ENCODE measurements at regions not wholly inside any gene's neighbourhood (a gene's known extent, or its start where the extent isn't known, plus 50 kb on each side); places are given as distances from the start of the nearest gene placed in this dataset.

GRCh38 chr2:83072767-83073166, 1386.3 kb downstream of the SUCLG1 start:
- no peaks in the 10 kb centered on the region for H3K9me3 ChIP-seq (ENCODE audit: control insufficient read depth, low read length, poor library complexity, severe bottlenecking)
- ATAC-seq = no peak
- H3K27ac Mint-ChIP-seq = no peak overlapping the region
- DNase-seq = no peak
- no peaks in the 10 kb centered on the region for H3K36me3 Mint-ChIP-seq (ENCODE audit: low read depth)
- H3K4me1 Mint-ChIP-seq = no peaks in the 10 kb centered on the region
- no peak overlapping the region for H3K4me3 Mint-ChIP-seq
- no peaks in the 10 kb centered on the region for H3K27me3 Mint-ChIP-seq

DNA sequence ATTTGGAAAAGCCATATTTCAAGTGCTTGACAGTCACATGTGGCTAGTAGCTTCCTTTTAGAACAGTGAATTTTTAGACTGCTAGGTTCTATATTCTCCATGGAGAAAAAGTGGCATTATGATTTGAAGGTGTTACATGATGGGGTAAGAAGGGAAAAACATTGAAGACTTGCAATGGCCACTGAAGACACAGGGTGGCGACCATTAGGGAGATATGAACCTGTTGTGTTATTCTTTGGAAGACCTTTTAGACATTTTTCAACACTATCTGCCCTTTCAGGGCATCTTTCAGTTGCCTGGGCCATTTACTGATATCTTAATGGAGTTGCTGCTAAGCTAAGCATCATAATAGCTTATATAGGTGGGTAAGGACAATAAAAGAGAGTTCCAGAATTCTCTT, 1387.2 kb downstream of the SUCLG1 start:
- no peaks in the 10 kb centered on the region for H3K4me1 Mint-ChIP-seq
- H3K9me3 ChIP-seq (ENCODE audit: control insufficient read depth, low read length, poor library complexity, severe bottlenecking) = no peaks in the 10 kb centered on the region
- ATAC-seq = no peak
- H3K36me3 Mint-ChIP-seq (ENCODE audit: low read depth) = no peaks in the 10 kb centered on the region
- DNase-seq = no peak
- no peak overlapping the region for H3K4me3 Mint-ChIP-seq
- no peaks in the 10 kb centered on the region for H3K27me3 Mint-ChIP-seq
- no peak overlapping the region for H3K27ac Mint-ChIP-seq

GRCh38 chr2:83071352-83071751, 1387.7 kb downstream of the SUCLG1 start:
- Mint-ChIP-seq H3K36me3 (ENCODE audit: low read depth) (no peaks in the 10 kb centered on the region), H3K27ac (no peak overlapping the region), H3K27me3 (no peaks in the 10 kb centered on the region), H3K4me3 (no peak overlapping the region), H3K4me1 (no peaks in the 10 kb centered on the region)
- H3K9me3 ChIP-seq (ENCODE audit: control insufficient read depth, low read length, poor library complexity, severe bottlenecking) = no peaks in the 10 kb centered on the region
- DNase-seq = no peak
- ATAC-seq = no peak

- ATAC-seq (no peak), DNase-seq (no peak)
- Mint-ChIP-seq H3K27me3 (no peaks in the 10 kb centered on the region), H3K36me3 (ENCODE audit: low read depth) (no peaks in the 10 kb centered on the region), H3K27ac (no peak overlapping the region), H3K4me1 (no peaks in the 10 kb centered on the region), H3K4me3 (no peak overlapping the region)
- H3K9me3 ChIP-seq (ENCODE audit: control insufficient read depth, low read length, poor library complexity, severe bottlenecking) = no peaks in the 10 kb centered on the region
Measured at GRCh38 chr2:83069724-83070123, 1389.4 kb downstream of the SUCLG1 start.

DNA sequence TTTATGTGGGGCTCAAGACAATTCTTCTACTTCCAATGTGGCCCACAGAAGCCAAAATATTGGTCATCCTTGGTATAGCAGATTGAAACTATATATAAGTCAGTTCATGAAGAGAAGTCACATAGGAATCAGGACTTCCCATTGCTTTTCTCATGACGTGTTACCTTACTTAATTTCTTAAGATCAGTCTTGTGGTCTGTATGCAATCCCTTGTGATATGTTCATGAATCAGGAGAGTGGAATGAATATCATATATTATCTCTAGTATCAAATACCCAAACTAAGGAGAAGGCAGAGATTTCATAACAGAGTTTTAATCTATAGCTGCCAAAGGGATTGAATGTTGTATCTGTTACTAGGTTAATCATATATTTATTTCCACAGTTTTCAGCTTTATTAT, 1390.4 kb downstream of the SUCLG1 start:
- H3K9me3 ChIP-seq (ENCODE audit: control insufficient read depth, low read length, poor library complexity, severe bottlenecking) = no peaks in the 10 kb centered on the region
- no peak for DNase-seq
- Mint-ChIP-seq H3K27ac (no peak overlapping the region), H3K27me3 (no peaks in the 10 kb centered on the region), H3K4me3 (no peak overlapping the region), H3K4me1 (no peaks in the 10 kb centered on the region), H3K36me3 (ENCODE audit: low read depth) (no peaks in the 10 kb centered on the region)
- ATAC-seq = no peak

DNA sequence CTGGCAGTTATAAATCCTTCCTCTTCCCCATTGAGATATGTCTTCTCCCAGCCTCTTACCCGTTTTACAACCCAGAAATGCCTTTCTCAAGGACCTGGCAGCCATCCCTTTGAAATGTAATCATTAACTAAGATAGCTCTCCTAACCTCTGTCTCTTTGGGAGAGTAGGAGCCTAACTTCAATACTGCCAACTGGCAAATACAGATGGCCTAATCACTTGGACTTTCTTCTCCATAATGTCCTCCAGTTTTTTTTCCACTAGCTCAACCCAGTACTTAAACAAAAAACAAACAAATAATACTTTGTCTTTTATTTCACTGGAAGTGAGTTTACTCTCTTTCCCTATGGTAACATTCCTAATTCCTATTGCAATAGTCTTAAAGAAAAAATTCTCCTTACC, 1391.1 kb downstream of the SUCLG1 start:
- no peak overlapping the region for H3K4me3 Mint-ChIP-seq
- H3K9me3 ChIP-seq (ENCODE audit: control insufficient read depth, low read length, poor library complexity, severe bottlenecking) = no peaks in the 10 kb centered on the region
- no peaks in the 10 kb centered on the region for H3K27me3 Mint-ChIP-seq
- no peaks in the 10 kb centered on the region for H3K4me1 Mint-ChIP-seq
- H3K27ac Mint-ChIP-seq = no peak overlapping the region
- H3K36me3 Mint-ChIP-seq (ENCODE audit: low read depth) = no peaks in the 10 kb centered on the region
- ATAC-seq = no peak
- no peak for DNase-seq

GRCh38 chr2:83063933-83064332, 1395.1 kb downstream of the SUCLG1 start:
- DNase-seq = no peak
- no peaks in the 10 kb centered on the region for H3K27me3 Mint-ChIP-seq
- ATAC-seq = no peak

GRCh38 chr2:83063511-83063910, 1395.6 kb downstream of the SUCLG1 start:
- no peak for DNase-seq
- Mint-ChIP-seq H3K4me3 (no peak overlapping the region), H3K27ac (no peak overlapping the region), H3K36me3 (ENCODE audit: low read depth) (no peaks in the 10 kb centered on the region), H3K27me3 (no peaks in the 10 kb centered on the region), H3K4me1 (no peaks in the 10 kb centered on the region)
- no peak for ATAC-seq
- no peaks in the 10 kb centered on the region for H3K9me3 ChIP-seq (ENCODE audit: control insufficient read depth, low read length, poor library complexity, severe bottlenecking)

More at GRCh38 chr2:83063933-83064332, 1395.1 kb downstream of the SUCLG1 start:
- H3K9me3 ChIP-seq (ENCODE audit: control insufficient read depth, low read length, poor library complexity, severe bottlenecking) = no peaks in the 10 kb centered on the region
- Mint-ChIP-seq H3K36me3 (ENCODE audit: low read depth) (no peaks in the 10 kb centered on the region), H3K4me3 (no peak overlapping the region), H3K27ac (no peak overlapping the region), H3K4me1 (no peaks in the 10 kb centered on the region)

DNA sequence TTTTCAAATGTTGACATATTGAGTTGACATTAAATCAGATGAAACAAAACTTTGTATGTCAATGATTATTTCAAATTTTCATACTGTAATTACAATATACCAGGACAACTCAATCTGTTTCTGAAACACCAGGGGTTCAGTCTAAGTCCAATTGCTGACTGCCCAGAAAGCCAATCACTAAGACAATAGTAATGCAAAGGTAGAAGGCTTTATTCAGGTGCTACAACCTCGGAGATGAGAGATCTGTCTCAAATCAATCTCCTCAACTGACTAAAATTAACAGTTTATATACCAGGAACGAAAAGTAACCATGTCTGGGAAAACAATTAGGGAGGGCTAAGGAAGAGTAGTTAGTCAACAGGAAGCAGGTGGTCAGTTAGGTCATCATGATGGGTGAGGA, 1400.4 kb downstream of the SUCLG1 start:
- DNase-seq = no peak
- Mint-ChIP-seq H3K4me1 (no peaks in the 10 kb centered on the region), H3K36me3 (ENCODE audit: low read depth) (no peaks in the 10 kb centered on the region), H3K4me3 (no peak overlapping the region), H3K27me3 (no peaks in the 10 kb centered on the region), H3K27ac (no peak overlapping the region)
- no peak for ATAC-seq
- no peaks in the 10 kb centered on the region for H3K9me3 ChIP-seq (ENCODE audit: control insufficient read depth, low read length, poor library complexity, severe bottlenecking)

DNA sequence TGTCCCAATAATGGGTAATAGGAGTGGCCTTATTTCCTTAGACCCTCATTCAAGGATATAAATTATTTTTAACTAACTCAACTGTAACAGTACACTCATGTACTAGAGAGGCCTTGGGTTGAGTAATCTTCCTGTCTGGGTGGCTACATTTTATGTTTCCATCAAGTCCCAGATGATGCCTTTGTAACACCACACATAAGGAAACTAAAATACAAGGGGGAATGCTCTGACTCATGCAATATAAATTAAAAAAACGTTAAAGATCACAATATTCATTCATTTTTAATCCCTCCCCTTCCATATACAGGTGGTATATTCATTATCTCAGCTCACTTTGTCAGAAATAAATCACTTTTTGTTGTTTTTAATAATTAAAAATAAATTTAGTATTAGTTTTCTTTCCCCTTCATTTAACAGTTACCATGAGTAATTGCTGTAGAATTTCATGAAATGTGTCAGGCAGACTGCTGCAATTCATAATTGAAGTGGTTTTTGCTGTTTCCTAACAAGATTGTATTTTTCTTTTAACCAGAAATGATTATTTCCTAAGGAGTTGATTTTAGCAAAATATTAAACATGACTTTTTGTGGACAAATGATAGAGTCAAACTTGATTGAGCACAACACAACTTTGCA, 1403.6 kb downstream of the SUCLG1 start:
- DNase-seq (no peak), ATAC-seq (no peak)
- Mint-ChIP-seq H3K27me3 (no peaks in the 10 kb centered on the region), H3K27ac (no peak overlapping the region), H3K4me1 (no peaks in the 10 kb centered on the region), H3K4me3 (no peak overlapping the region), H3K36me3 (ENCODE audit: low read depth) (no peaks in the 10 kb centered on the region)
- no peaks in the 10 kb centered on the region for H3K9me3 ChIP-seq (ENCODE audit: control insufficient read depth, low read length, poor library complexity, severe bottlenecking)

DNA sequence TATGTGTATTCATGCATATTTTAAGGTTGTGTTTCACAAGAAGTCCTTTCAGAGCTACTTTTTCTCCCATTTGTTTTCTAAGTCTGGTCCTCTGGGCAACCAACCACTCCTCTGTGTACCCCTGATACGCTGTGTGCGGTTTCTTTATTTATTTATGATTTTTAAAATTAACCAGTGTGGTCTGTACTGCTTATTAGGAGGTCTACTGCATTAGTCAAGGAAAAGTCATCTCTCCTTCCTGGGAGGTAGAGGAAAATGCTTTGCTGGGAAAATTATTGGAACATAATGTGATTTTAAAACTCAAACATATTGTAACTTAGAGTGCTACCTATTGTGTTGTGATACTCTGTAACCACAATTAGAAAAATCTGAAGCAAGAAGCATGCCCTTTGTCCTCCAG, 1404.3 kb downstream of the SUCLG1 start:
- no peaks in the 10 kb centered on the region for H3K9me3 ChIP-seq (ENCODE audit: control insufficient read depth, low read length, poor library complexity, severe bottlenecking)
- DNase-seq (no peak), ATAC-seq (no peak)
- H3K4me3 Mint-ChIP-seq = no peak overlapping the region
- no peaks in the 10 kb centered on the region for H3K27me3 Mint-ChIP-seq
- H3K36me3 Mint-ChIP-seq (ENCODE audit: low read depth) = no peaks in the 10 kb centered on the region
- H3K4me1 Mint-ChIP-seq = no peaks in the 10 kb centered on the region
- H3K27ac Mint-ChIP-seq = no peak overlapping the region

GRCh38 chr2:83051538-83052170, 1407.4 kb downstream of the SUCLG1 start:
- no peak for DNase-seq
- no peaks in the 10 kb centered on the region for H3K27me3 Mint-ChIP-seq
- no peaks in the 10 kb centered on the region for H3K9me3 ChIP-seq (ENCODE audit: control insufficient read depth, low read length, poor library complexity, severe bottlenecking)
- H3K4me3 Mint-ChIP-seq = no peak overlapping the region
- H3K27ac Mint-ChIP-seq = no peak overlapping the region
- no peak for ATAC-seq
- H3K4me1 Mint-ChIP-seq = no peaks in the 10 kb centered on the region
- H3K36me3 Mint-ChIP-seq (ENCODE audit: low read depth) = no peaks in the 10 kb centered on the region

GRCh38 chr2:83042053-83042452, 1417.0 kb downstream of the SUCLG1 start:
- no peaks in the 10 kb centered on the region for H3K4me1 Mint-ChIP-seq
- H3K9me3 ChIP-seq (ENCODE audit: control insufficient read depth, low read length, poor library complexity, severe bottlenecking) = no peaks in the 10 kb centered on the region
- no peaks in the 10 kb centered on the region for H3K27me3 Mint-ChIP-seq
- ATAC-seq = no peak
- DNase-seq = no peak
- no peaks in the 10 kb centered on the region for H3K36me3 Mint-ChIP-seq (ENCODE audit: low read depth)
- H3K27ac Mint-ChIP-seq = no peak overlapping the region
- no peak overlapping the region for H3K4me3 Mint-ChIP-seq

- no peaks in the 10 kb centered on the region for H3K27me3 Mint-ChIP-seq
- no peaks in the 10 kb centered on the region for H3K36me3 Mint-ChIP-seq (ENCODE audit: low read depth)
- H3K4me1 Mint-ChIP-seq = no peaks in the 10 kb centered on the region
- no peaks in the 10 kb centered on the region for H3K9me3 ChIP-seq (ENCODE audit: control insufficient read depth, low read length, poor library complexity, severe bottlenecking)
- no peak overlapping the region for H3K27ac Mint-ChIP-seq
- ATAC-seq (no peak), DNase-seq (no peak)
- no peak overlapping the region for H3K4me3 Mint-ChIP-seq
Measured at GRCh38 chr2:83022631-83023210, 1436.4 kb downstream of the SUCLG1 start.
